ENCODE measurements at regions not wholly inside any gene's neighbourhood (a gene's known extent, or its start where the extent isn't known, plus 50 kb on each side); places are given as distances from the start of the nearest gene placed in this dataset.

DNA sequence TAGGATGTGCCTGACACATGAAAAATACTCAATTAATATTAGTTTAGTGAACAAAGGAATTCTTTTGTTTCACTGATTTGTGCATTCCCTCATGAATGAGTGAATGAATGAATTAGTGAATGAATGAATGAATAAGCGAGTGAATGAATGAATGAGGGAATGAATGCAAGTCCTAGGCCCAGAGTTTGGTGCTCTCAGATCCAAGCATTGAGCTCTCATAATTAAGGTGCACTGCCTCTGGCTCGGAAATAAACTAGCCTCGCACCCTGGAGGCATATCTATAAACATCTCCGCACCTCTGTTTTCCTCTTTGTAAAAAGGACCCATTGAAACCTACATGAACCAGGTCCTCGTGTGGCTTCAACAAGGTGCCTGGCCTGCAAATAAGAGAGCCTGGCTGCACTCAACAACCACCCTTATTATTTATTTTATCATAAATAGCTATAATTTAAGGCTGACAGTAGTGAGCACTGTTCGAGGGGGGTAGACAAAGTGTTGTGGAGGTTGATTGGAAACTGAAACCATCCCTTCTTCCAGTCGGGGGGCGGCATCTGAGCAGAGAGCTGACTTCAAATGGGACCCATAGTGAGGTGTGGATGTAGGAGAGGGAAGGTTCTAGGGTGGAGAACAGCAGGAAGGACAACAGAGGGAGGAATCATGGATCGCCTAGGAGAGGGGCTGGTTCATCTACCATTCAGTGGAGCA, 316.8 kb downstream of the BCL11B start:
- no peak for TF ChIP-seq ZNF468 (CRISPR knock-in tag; IDR thresholded peaks at IDR 0.05)
- TF ChIP-seq, protein P1, sequence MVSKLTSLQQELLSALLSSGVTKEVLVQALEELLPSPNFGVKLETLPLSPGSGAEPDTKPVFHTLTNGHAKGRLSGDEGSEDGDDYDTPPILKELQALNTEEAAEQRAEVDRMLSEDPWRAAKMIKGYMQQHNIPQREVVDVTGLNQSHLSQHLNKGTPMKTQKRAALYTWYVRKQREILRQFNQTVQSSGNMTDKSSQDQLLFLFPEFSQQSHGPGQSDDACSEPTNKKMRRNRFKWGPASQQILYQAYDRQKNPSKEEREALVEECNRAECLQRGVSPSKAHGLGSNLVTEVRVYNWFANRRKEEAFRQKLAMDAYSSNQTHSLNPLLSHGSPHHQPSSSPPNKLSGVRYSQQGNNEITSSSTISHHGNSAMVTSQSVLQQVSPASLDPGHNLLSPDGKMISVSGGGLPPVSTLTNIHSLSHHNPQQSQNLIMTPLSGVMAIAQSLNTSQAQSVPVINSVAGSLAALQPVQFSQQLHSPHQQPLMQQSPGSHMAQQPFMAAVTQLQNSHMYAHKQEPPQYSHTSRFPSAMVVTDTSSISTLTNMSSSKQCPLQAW (CRISPR knock-in tag; IDR thresholded peaks at IDR 0.05), result no peak
- TF ChIP-seq, protein P2, sequence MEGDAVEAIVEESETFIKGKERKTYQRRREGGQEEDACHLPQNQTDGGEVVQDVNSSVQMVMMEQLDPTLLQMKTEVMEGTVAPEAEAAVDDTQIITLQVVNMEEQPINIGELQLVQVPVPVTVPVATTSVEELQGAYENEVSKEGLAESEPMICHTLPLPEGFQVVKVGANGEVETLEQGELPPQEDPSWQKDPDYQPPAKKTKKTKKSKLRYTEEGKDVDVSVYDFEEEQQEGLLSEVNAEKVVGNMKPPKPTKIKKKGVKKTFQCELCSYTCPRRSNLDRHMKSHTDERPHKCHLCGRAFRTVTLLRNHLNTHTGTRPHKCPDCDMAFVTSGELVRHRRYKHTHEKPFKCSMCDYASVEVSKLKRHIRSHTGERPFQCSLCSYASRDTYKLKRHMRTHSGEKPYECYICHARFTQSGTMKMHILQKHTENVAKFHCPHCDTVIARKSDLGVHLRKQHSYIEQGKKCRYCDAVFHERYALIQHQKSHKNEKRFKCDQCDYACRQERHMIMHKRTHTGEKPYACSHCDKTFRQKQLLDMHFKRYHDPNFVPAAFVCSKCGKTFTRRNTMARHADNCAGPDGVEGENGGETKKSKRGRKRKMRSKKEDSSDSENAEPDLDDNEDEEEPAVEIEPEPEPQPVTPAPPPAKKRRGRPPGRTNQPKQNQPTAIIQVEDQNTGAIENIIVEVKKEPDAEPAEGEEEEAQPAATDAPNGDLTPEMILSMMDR (CRISPR knock-in tag; IDR thresholded peaks at IDR 0.05), result no peak
- no peak for TF ChIP-seq FOXM1 (CRISPR knock-in tag; IDR thresholded peaks at IDR 0.05)
- no peak for TF ChIP-seq TAF1 (CRISPR knock-in tag; IDR thresholded peaks at IDR 0.05)

Measured in HepG2 (cell line).